ENCODE measurements at regions not wholly inside any gene's neighbourhood (a gene's known extent, or its start where the extent isn't known, plus 50 kb on each side); places are given as distances from the start of the nearest gene placed in this dataset.

GRCh38 chr4:137825505-137825904, 293.2 kb upstream of the PCDH18 start:
- no peak for TF ChIP-seq CTCF (conservative IDR thresholded peaks at IDR 0.05; ENCODE audit: low read depth)
- DNase-seq (ENCODE audit: low spot score), result no peak
- POLR2A ChIA-PET (ENCODE audit: low non-redundant PET), result no interaction called here
- CTCF ChIA-PET, result interaction anchor here (0.5 to 0.9 kb wide), 2 partner anchors 200 to 484 kb away, joined by 3 read pairs; no protein-coding TSS in a partner anchor
- no peak overlapping the region for H3K27ac ChIP-seq

DNA sequence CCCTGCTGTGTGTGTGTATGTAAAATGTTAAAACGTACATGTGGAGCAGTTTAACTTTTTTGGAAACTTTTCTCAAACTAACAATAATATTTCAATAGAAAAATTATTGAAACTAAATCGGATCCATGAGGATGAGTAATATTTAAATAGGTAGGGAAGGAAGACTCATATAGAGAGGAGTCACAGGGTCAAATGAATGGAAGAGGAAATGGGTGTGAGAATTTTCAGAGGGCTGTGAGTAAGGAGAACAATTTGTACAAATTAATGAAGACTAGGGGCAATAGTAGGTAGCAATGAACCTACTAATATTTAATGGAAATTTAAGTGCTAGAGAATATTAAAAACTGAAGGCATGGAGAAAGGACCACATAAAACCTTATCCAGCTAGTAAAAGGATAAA, 290.7 kb upstream of the PCDH18 start:
- ChIA-PET CTCF (no interaction called here), POLR2A (ENCODE audit: low non-redundant PET) (no interaction called here)
- no peak for TF ChIP-seq CTCF (conservative IDR thresholded peaks at IDR 0.05; ENCODE audit: low read depth)
- H3K27ac ChIP-seq, result no peak overlapping the region
- DNase-seq (ENCODE audit: low spot score), result peak; percentile 2

GRCh38 chr4:137819964-137820383, 287.7 kb upstream of the PCDH18 start:
- ChIA-PET CTCF (interaction anchor here (0.6 to 2.1 kb wide), 7 partner anchors 11 to 1051 kb away, joined by 3 to 14 read pairs (median 4); no protein-coding TSS in a partner anchor), POLR2A (ENCODE audit: low non-redundant PET) (no interaction called here)
- peak; percentile 64 for TF ChIP-seq CTCF (conservative IDR thresholded peaks at IDR 0.05; ENCODE audit: low read depth)
- H3K27ac ChIP-seq, result no peak overlapping the region
- DNase-seq (ENCODE audit: low spot score), result peak; percentile 43

- CTCF ChIA-PET, result interaction anchor here (1.3 kb wide), 1 partner anchor 278 kb away, joined by 3 read pairs; no protein-coding TSS in a partner anchor
- POLR2A ChIA-PET (ENCODE audit: low non-redundant PET), result no interaction called here
- H3K27ac ChIP-seq, result no peak overlapping the region
- no peak for DNase-seq (ENCODE audit: low spot score)
- TF ChIP-seq CTCF (conservative IDR thresholded peaks at IDR 0.05; ENCODE audit: low read depth), result no peak
Observed at GRCh38 chr4:137812258-137812657, 280.0 kb upstream of the PCDH18 start.

- CTCF ChIA-PET, result interaction anchor here (0.6 kb wide), 1 partner anchor 293 kb away, joined by 3 read pairs; no protein-coding TSS in a partner anchor
- TF ChIP-seq CTCF (conservative IDR thresholded peaks at IDR 0.05; ENCODE audit: low read depth), result no peak
- no peak overlapping the region for H3K27ac ChIP-seq
- POLR2A ChIA-PET (ENCODE audit: low non-redundant PET), result no interaction called here
- DNase-seq (ENCODE audit: low spot score), result no peak
Observed at GRCh38 chr4:137806420-137806819, 274.1 kb upstream of the PCDH18 start.

- POLR2A ChIA-PET (ENCODE audit: low non-redundant PET), result no interaction called here
- no peak for TF ChIP-seq CTCF (conservative IDR thresholded peaks at IDR 0.05; ENCODE audit: low read depth)
- CTCF ChIA-PET, result no interaction called here
- no peak for DNase-seq (ENCODE audit: low spot score)
- H3K27ac ChIP-seq, result no peak overlapping the region
Observed at GRCh38 chr4:137804906-137805495, 272.7 kb upstream of the PCDH18 start.
